ENCODE measurements at regions not wholly inside any gene's neighbourhood (a gene's known extent, or its start where the extent isn't known, plus 50 kb on each side); places are given as distances from the start of the nearest gene placed in this dataset.

GRCh38 chr20:20778676-20779075 lies 66.2 kb upstream of the RALGAPA2 start:
- Histone ChIP-seq H3K79me2 (ENCODE audit: insufficient read depth, low read length) (no peaks in the 10 kb centered on the region), H3K9me3 (ENCODE audit: low read length) (peaks cover 5% of the 10 kb centered on the region; the same call in 1 of the 2 replicates), H3K27ac (ENCODE audit: extremely low read length, insufficient read depth, low read length) (no peak overlapping the region), H2AFZ (ENCODE audit: low read length) (no peak overlapping the region), H3K4me3 (replicated peaks in 1 of 3; ENCODE audit: insufficient read depth in 1 of 3, low read depth in 2 of 3, low read length in 3 of 3) (no peak overlapping the region), H3K27me3 (ENCODE audit: control insufficient read depth in 1 of 2, insufficient read depth in 2 of 2, low read length in 2 of 2) (peaks cover 0 to 18% of the 10 kb centered on the region in 2 experiments; a peak in 3 of 5 replicates), H3K4me1 (ENCODE audit: insufficient read depth, low read length) (no peaks in the 10 kb centered on the region), H3K4me2 (ENCODE audit: low read depth, low read length) (no peak overlapping the region), H4K20me1 (ENCODE audit: insufficient read depth, low read length) (no peaks in the 10 kb centered on the region), H3K36me3 (replicated peaks in 1 of 2; ENCODE audit: control insufficient read depth in 1 of 2, insufficient read depth in 2 of 2, low read length in 2 of 2) (no peaks in the 10 kb centered on the region), H3K9ac (ENCODE audit: insufficient read depth, low read depth, low read length) (no peak overlapping the region)
- no peak for DNase-seq (ENCODE audit: low spot score)
- ChIA-PET CTCF (ENCODE audit: low intra/inter-chr PET ratio, low total read pairs) (no interaction called here), POLR2A (no interaction called here)
- intact Hi-C loops (cut with micrococcal nuclease; ENCODE audit: unreplicated experiment), result no loop called here
- TF ChIP-seq, protein P1, sequence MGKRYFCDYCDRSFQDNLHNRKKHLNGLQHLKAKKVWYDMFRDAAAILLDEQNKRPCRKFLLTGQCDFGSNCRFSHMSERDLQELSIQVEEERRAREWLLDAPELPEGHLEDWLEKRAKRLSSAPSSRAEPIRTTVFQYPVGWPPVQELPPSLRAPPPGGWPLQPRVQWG (CRISPR knock-in tag; IDR thresholded peaks at IDR 0.05; ENCODE audit: borderline replicate concordance, low read depth), result no peak
- TF ChIP-seq ZMYM3 (CRISPR knock-in tag; IDR thresholded peaks at IDR 0.05) (no peak), ZFP36L2 (CRISPR knock-in tag; IDR thresholded peaks at IDR 0.05) (no peak), NFE2 (CRISPR knock-in tag; IDR thresholded peaks at IDR 0.05) (no peak), AHR (CRISPR knock-in tag; IDR thresholded peaks at IDR 0.05) (no peak), MXI1 (IDR thresholded peaks at IDR 0.05; ENCODE audit: borderline replicate concordance, low read depth, low read length) (no peak), SCMH1 (CRISPR knock-in tag; IDR thresholded peaks at IDR 0.05; ENCODE audit: borderline replicate concordance) (no peak), ZNF777 (CRISPR knock-in tag; IDR thresholded peaks at IDR 0.05) (no peak), ZSCAN20 (CRISPR knock-in tag; IDR thresholded peaks at IDR 0.05; ENCODE audit: borderline replicate concordance) (no peak), ZNF547 (CRISPR knock-in tag; IDR thresholded peaks at IDR 0.05) (no peak), ZNF839 (CRISPR knock-in tag; IDR thresholded peaks at IDR 0.05; ENCODE audit: borderline replicate concordance) (no peak), TEAD2 (CRISPR knock-in tag; IDR thresholded peaks at IDR 0.05) (no peak), ZNF33A (CRISPR knock-in tag; IDR thresholded peaks at IDR 0.05; ENCODE audit: borderline replicate concordance) (no peak), ARHGAP35 (CRISPR knock-in tag; IDR thresholded peaks at IDR 0.05; ENCODE audit: borderline replicate concordance) (no peak), ZNF775 (CRISPR knock-in tag; IDR thresholded peaks at IDR 0.05; ENCODE audit: borderline replicate concordance) (no peak), LCORL (IDR thresholded peaks at IDR 0.05) (no peak), LCORL (CRISPR knock-in tag; IDR thresholded peaks at IDR 0.05) (no peak), ZC3H4 (CRISPR knock-in tag; IDR thresholded peaks at IDR 0.05; ENCODE audit: borderline replicate concordance) (no peak)
- TF ChIP-seq, protein P2, sequence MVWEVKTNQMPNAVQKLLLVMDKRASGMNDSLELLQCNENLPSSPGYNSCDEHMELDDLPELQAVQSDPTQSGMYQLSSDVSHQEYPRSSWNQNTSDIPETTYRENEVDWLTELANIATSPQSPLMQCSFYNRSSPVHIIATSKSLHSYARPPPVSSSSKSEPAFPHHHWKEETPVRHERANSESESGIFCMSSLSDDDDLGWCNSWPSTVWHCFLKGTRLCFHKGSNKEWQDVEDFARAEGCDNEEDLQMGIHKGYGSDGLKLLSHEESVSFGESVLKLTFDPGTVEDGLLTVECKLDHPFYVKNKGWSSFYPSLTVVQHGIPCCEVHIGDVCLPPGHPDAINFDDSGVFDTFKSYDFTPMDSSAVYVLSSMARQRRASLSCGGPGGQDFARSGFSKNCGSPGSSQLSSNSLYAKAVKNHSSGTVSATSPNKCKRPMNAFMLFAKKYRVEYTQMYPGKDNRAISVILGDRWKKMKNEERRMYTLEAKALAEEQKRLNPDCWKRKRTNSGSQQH (CRISPR knock-in tag; IDR thresholded peaks at IDR 0.05; ENCODE audit: low read depth), result no peak
- in situ Hi-C loops (cut with HindIII; ENCODE audit: extremely low pct_ligation_motif_present, low pct_unique_long_range_greater_than_20kb), result no loop called here
- WGBS (ENCODE audit: low lambda C conversion rate), result 75% methylated on average over 2 of the region's 2 CpGs
- no TSS peak for BruUV-seq (replicated peaks)
- no peak for ATAC-seq
- no peak for FAIRE-seq
